OCI-LY3 (cell line): ENCODE measurements at regions not wholly inside any gene's neighbourhood (a gene's known extent, or its start where the extent isn't known, plus 50 kb on each side); places are given as distances from the start of the nearest gene placed in this dataset.

ENCODE experiments used
- EZH2phosphoT487 ChIP-seq: fragments of 200-600 bp; shearing (Covaris generic); IDR thresholded peaks from 2 replicates; pipeline ENCODE4 v1.6.1; 2018; ENCODE audit warnings: antibody characterized with exemption, mixed run types, low read depth
- TF ChIP-seq, protein P1 (sequence below): fragments of 200-600, 300-600 bp; sonication (generic); IDR thresholded peaks from 2 replicates; pipeline ENCODE4 v1.5.1; 2014; ENCODE audit warnings: antibody characterized with exemption, low read length, low read depth

DNA sequence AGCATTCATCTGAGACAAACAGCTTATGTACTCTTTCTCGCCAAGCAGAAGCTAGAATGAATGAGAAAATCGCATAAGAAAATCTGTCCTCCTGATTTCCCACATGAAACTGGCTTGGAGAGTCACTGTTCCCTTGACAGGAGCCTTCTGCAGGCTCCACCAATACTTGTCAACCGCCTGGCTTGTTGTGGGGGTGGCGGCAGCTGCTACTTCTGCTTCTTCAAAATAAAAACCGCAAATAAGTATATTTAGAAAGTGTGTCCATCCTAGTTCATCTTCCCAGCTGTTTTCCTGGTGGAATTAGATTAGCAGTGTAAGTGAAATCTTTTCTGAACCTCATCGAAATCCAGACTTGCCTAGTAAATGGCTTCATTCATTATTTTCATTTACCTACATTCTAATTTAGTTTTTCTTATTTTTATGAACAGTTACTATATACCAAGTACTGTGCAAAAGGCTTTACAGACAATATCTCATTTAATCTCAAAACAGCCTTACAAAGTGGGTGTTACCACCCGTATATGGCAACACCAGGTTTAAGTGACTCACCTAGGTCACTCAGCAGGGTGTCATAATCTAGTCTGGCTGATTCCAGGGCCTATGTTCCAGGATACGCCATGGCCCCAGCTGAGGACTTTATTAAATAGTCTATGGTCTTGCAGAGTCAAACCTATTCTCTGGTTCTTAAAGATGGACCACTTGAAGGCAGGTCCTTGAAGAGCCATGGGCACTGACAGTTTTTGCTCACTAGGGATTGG lies 104.6 kb upstream of the IGFBP7 start:
- TF ChIP-seq, protein P1, sequence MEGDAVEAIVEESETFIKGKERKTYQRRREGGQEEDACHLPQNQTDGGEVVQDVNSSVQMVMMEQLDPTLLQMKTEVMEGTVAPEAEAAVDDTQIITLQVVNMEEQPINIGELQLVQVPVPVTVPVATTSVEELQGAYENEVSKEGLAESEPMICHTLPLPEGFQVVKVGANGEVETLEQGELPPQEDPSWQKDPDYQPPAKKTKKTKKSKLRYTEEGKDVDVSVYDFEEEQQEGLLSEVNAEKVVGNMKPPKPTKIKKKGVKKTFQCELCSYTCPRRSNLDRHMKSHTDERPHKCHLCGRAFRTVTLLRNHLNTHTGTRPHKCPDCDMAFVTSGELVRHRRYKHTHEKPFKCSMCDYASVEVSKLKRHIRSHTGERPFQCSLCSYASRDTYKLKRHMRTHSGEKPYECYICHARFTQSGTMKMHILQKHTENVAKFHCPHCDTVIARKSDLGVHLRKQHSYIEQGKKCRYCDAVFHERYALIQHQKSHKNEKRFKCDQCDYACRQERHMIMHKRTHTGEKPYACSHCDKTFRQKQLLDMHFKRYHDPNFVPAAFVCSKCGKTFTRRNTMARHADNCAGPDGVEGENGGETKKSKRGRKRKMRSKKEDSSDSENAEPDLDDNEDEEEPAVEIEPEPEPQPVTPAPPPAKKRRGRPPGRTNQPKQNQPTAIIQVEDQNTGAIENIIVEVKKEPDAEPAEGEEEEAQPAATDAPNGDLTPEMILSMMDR, result no peak
- TF ChIP-seq EZH2phosphoT487, result no peak
